WTC11 (cell line): ENCODE measurements at regions not wholly inside any gene's neighbourhood (a gene's known extent, or its start where the extent isn't known, plus 50 kb on each side); places are given as distances from the start of the nearest gene placed in this dataset.

ENCODE experiments used
- CREM ChIP-seq: sonication (generic); formaldehyde crosslinking; IDR thresholded peaks from 2 replicates; pipeline ENCODE4 v1.8.1; 2022; ENCODE audit warnings: mild to moderate bottlenecking, missing genetic modification reagents, moderate library complexity
- FOXP1 ChIP-seq: sonication (generic); formaldehyde crosslinking; IDR thresholded peaks from 2 replicates; pipeline ENCODE4 v1.8.0; 2022; ENCODE audit warnings: missing genetic modification reagents, mild to moderate bottlenecking, moderate library complexity, borderline replicate concordance
- GABPB1 ChIP-seq: sonication (generic); formaldehyde crosslinking; IDR thresholded peaks from 2 replicates; pipeline ENCODE4 v1.8.1; 2023; ENCODE audit warnings: mild to moderate bottlenecking, missing genetic modification reagents
- JUN ChIP-seq: sonication (generic); formaldehyde crosslinking; IDR thresholded peaks from 2 replicates; pipeline ENCODE4 v1.8.0; 2023; ENCODE audit warnings: mild to moderate bottlenecking, missing genetic modification reagents
- MYBL2 ChIP-seq: sonication (generic); formaldehyde crosslinking; IDR thresholded peaks from 2 replicates; pipeline ENCODE4 v1.8.1; 2023; ENCODE audit warnings: mild to moderate bottlenecking, moderate library complexity, missing genetic modification reagents
- TEAD4 ChIP-seq: sonication (generic); formaldehyde crosslinking; IDR thresholded peaks from 2 replicates; pipeline ENCODE4 v1.8.0; 2022; ENCODE audit warnings: mild to moderate bottlenecking, missing genetic modification reagents
- ZNF121 ChIP-seq: sonication (generic); formaldehyde crosslinking; IDR thresholded peaks from 2 replicates; pipeline ENCODE4 v1.8.0; 2023; ENCODE audit warnings: missing genetic modification reagents
- TF ChIP-seq, protein P1 (sequence below): sonication (generic); formaldehyde crosslinking; IDR thresholded peaks from 2 replicates; pipeline ENCODE4 v1.8.1; 2023; ENCODE audit warnings: mild to moderate bottlenecking, missing genetic modification reagents, moderate library complexity
- TF ChIP-seq, protein P2 (sequence below): fragments of 200-600 bp; IDR thresholded peaks from 2 replicates; pipeline ENCODE4 v1.8.0; 2022; ENCODE audit warnings: antibody characterized with exemption
- TF ChIP-seq, protein P3 (sequence below): sonication (generic); formaldehyde crosslinking; IDR thresholded peaks from 2 replicates; pipeline ENCODE4 v1.8.1; 2022; ENCODE audit warnings: low read depth, mild to moderate bottlenecking, moderate library complexity, missing genetic modification reagents, borderline replicate concordance
- TF ChIP-seq, protein P4 (sequence below): sonication (generic); formaldehyde crosslinking; conservative IDR thresholded peaks from 2 replicates; pipeline ENCODE4 v1.8.1; 2022; ENCODE audit warnings: mild to moderate bottlenecking, missing genetic modification reagents

DNA sequence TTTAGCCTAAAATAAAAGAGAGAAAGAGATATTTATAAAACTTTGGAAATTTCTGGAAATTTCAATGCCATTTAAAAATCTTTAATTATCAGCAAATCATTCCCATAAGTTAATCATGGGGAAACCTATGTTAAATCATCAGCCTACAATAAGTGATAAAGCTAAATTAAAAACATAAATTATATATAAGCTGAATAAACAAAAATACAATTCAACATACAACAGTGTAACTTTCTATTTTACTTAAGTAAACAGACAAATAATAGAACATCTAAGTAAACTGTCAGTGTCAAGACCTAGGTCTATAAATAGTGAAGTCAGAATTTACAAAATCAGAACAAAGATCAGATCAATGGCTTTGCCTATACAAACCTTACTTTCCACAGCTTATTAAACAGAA, 57.5 kb downstream of the EPRS1 start:
- TF ChIP-seq GABPB1 (CRISPR knock-in tag) (no peak), ZNF121 (no peak), CREM (no peak), MYBL2 (CRISPR knock-in tag) (no peak), JUN (no peak), FOXP1 (CRISPR knock-in tag) (no peak), TEAD4 (no peak)
- TF ChIP-seq, protein P1, sequence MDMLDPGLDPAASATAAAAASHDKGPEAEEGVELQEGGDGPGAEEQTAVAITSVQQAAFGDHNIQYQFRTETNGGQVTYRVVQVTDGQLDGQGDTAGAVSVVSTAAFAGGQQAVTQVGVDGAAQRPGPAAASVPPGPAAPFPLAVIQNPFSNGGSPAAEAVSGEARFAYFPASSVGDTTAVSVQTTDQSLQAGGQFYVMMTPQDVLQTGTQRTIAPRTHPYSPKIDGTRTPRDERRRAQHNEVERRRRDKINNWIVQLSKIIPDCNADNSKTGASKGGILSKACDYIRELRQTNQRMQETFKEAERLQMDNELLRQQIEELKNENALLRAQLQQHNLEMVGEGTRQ (CRISPR knock-in tag), result no peak
- TF ChIP-seq, protein P2, sequence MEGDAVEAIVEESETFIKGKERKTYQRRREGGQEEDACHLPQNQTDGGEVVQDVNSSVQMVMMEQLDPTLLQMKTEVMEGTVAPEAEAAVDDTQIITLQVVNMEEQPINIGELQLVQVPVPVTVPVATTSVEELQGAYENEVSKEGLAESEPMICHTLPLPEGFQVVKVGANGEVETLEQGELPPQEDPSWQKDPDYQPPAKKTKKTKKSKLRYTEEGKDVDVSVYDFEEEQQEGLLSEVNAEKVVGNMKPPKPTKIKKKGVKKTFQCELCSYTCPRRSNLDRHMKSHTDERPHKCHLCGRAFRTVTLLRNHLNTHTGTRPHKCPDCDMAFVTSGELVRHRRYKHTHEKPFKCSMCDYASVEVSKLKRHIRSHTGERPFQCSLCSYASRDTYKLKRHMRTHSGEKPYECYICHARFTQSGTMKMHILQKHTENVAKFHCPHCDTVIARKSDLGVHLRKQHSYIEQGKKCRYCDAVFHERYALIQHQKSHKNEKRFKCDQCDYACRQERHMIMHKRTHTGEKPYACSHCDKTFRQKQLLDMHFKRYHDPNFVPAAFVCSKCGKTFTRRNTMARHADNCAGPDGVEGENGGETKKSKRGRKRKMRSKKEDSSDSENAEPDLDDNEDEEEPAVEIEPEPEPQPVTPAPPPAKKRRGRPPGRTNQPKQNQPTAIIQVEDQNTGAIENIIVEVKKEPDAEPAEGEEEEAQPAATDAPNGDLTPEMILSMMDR, result no peak
- TF ChIP-seq, protein P3, sequence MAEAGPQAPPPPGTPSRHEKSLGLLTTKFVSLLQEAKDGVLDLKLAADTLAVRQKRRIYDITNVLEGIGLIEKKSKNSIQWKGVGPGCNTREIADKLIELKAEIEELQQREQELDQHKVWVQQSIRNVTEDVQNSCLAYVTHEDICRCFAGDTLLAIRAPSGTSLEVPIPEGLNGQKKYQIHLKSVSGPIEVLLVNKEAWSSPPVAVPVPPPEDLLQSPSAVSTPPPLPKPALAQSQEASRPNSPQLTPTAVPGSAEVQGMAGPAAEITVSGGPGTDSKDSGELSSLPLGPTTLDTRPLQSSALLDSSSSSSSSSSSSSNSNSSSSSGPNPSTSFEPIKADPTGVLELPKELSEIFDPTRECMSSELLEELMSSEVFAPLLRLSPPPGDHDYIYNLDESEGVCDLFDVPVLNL (CRISPR knock-in tag), result no peak
- TF ChIP-seq, protein P4, sequence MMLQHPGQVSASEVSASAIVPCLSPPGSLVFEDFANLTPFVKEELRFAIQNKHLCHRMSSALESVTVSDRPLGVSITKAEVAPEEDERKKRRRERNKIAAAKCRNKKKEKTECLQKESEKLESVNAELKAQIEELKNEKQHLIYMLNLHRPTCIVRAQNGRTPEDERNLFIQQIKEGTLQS, result no peak
